ENCODE measurements at regions not wholly inside any gene's neighbourhood (a gene's known extent, or its start where the extent isn't known, plus 50 kb on each side); places are given as distances from the start of the nearest gene placed in this dataset.
"Not testable (repeated sequence)": the region's sequence is repeated elsewhere in the genome, so short reads cannot be mapped to it uniquely, and the experiment has no call there.

- no peak for DNase-seq
Observed at GRCh38 chr2:83233326-83233725, 1225.8 kb downstream of the SUCLG1 start.

- no peak for DNase-seq
Observed at GRCh38 chr2:83229443-83229842, 1229.6 kb downstream of the SUCLG1 start.

GRCh38 chr2:83224591-83225200 lies 1234.4 kb downstream of the SUCLG1 start:
- no peak for DNase-seq

GRCh38 chr2:83221258-83221657 lies 1237.8 kb downstream of the SUCLG1 start:
- no peak for DNase-seq

- no peak for DNase-seq
Observed at GRCh38 chr2:83217854-83218253, 1241.2 kb downstream of the SUCLG1 start.

GRCh38 chr2:83196225-83196624 lies 1262.9 kb downstream of the SUCLG1 start:
- DNase-seq: peak; percentile 2 to 9

GRCh38 chr2:83191316-83191715 lies 1267.8 kb downstream of the SUCLG1 start:
- no peak for DNase-seq

- no peak for DNase-seq
Observed at GRCh38 chr2:83186105-83186760, 1272.8 kb downstream of the SUCLG1 start.

- DNase-seq: not testable (repeated sequence)
Observed at GRCh38 chr2:83180862-83181530, 1278.1 kb downstream of the SUCLG1 start.

- DNase-seq: no peak
Observed at GRCh38 chr2:83176539-83176938, 1282.5 kb downstream of the SUCLG1 start.

GRCh38 chr2:83172841-83173240 lies 1286.2 kb downstream of the SUCLG1 start:
- no peak for DNase-seq

GRCh38 chr2:83168377-83168776 lies 1290.7 kb downstream of the SUCLG1 start:
- DNase-seq: no peak

GRCh38 chr2:83162421-83162820 lies 1296.7 kb downstream of the SUCLG1 start:
- DNase-seq: no peak

- DNase-seq: no peak
Observed at GRCh38 chr2:83160571-83160970, 1298.5 kb downstream of the SUCLG1 start.

GRCh38 chr2:83155826-83156225 lies 1303.3 kb downstream of the SUCLG1 start:
- DNase-seq: no peak

- DNase-seq: no peak
Observed at GRCh38 chr2:83143946-83144345, 1315.1 kb downstream of the SUCLG1 start.

GRCh38 chr2:83142934-83143333 lies 1316.1 kb downstream of the SUCLG1 start:
- DNase-seq: no peak

GRCh38 chr2:83115606-83116005 lies 1343.5 kb downstream of the SUCLG1 start:
- no peak for DNase-seq

GRCh38 chr2:83115155-83115554 lies 1343.9 kb downstream of the SUCLG1 start:
- DNase-seq: no peak

- no peak for DNase-seq
Observed at GRCh38 chr2:83113953-83114352, 1345.1 kb downstream of the SUCLG1 start.

GRCh38 chr2:83112858-83113257 lies 1346.2 kb downstream of the SUCLG1 start:
- no peak for DNase-seq

GRCh38 chr2:83109284-83109683 lies 1349.8 kb downstream of the SUCLG1 start:
- DNase-seq: no peak

GRCh38 chr2:83106853-83107252 lies 1352.2 kb downstream of the SUCLG1 start:
- no peak for DNase-seq

- DNase-seq: no peak
Observed at GRCh38 chr2:83104202-83104601, 1354.9 kb downstream of the SUCLG1 start.
